Stimulated activated CD8-positive, alpha-beta memory T cell treated with anti-CD3 and anti-CD28 coated beads, Interleukin-2, amount 100 ng/mL, for 48 hours (primary cell): ENCODE measurements at regions not wholly inside any gene's neighbourhood (a gene's known extent, or its start where the extent isn't known, plus 50 kb on each side); places are given as distances from the start of the nearest gene placed in this dataset.

ENCODE experiments used
- DNase-seq, 2 donors: peaks; one replicate each; pipeline ENCODE4 v3.0.0-alpha.2; 2020; ENCODE audit warnings: low read depth in 2 of 2

DNA sequence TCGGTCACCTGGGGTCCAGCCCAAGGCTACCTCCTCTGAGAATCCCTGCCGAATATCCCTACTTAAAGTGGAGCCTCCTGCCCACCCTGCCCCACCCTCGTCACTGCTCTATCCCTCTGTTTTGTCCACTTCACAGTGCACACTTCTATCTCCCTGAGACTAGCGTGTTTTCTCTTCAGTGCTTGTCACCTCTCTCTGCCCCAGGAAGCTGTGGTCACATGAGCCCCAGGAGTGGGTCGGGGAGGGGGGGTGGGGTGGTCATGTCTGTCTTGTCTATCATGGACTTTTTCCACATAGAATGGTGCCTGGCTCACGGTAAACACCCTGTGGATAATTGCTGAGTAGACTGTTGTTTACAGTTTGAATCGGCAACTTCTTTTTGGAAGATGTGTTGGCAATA lies 673.6 kb downstream of the PTPRU start:
- DNase-seq, result no peak

DNA sequence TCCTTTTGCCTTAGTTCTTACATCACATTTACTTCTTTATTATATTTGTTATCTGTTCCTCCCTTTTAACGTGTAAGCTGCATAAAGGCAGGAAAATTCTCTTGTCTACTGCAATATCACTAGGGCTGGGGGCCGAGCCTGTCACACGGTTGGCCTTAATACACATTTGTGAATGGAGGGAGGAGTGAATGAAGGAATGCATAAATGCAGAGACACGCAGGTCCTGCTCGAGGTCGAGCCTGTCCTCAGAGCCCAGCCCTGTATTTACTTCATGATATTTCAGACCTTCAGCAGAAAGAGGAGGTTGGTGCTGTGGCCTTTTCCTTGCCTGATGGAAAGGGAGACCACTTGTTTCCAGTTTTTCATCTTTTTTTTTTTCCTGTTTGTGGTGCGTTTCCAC lies 671.3 kb downstream of the PTPRU start:
- no peak for DNase-seq

DNA sequence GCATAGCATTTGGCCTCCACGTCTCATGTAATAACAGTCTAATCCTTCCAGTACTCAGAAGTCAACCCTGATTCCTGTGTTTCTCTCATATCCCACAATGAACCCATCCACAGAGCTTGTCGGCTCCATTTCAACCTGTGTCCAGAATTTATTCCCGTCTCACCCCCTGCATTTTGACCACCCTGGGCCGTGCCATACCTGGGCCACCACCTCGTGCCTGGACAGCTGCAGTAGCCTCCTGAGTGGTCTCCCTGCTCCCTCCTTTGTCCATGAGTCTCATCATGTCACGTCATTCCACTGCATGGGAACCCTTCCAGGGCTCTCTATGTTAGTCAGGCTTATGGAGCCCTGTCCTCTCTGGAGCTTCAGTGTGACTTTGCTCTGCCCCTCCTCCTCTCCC lies 670.6 kb downstream of the PTPRU start:
- DNase-seq, result no peak

DNA sequence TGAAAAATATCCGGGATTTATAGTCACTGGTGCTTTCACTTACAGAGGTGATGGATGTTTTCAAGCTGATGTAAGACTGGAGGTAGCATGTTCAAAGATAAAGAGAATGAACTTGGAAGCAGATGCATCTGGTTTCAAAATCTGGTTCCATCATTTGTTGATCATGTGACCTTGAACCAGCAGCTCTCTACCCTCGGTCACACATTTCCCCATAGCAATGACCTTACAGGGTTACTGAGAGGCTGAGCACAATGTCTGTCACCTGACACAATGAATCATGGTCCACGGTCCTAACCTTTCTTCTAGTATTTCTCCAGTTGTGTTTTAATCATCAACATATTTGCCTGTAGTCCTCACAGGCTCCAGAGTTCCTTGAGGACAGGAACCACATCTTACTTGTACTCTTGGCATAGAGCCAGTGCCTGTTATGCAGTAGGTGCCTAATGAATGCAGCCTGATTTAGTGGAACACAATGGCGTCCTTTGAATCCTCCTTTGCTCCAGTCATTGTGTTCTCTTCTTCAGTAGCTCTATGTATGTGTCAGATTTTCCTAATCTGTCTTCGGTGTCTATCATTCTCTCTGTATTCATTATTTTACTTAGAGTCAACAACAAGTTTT lies 667.3 kb downstream of the PTPRU start:
- DNase-seq, result no peak

DNA sequence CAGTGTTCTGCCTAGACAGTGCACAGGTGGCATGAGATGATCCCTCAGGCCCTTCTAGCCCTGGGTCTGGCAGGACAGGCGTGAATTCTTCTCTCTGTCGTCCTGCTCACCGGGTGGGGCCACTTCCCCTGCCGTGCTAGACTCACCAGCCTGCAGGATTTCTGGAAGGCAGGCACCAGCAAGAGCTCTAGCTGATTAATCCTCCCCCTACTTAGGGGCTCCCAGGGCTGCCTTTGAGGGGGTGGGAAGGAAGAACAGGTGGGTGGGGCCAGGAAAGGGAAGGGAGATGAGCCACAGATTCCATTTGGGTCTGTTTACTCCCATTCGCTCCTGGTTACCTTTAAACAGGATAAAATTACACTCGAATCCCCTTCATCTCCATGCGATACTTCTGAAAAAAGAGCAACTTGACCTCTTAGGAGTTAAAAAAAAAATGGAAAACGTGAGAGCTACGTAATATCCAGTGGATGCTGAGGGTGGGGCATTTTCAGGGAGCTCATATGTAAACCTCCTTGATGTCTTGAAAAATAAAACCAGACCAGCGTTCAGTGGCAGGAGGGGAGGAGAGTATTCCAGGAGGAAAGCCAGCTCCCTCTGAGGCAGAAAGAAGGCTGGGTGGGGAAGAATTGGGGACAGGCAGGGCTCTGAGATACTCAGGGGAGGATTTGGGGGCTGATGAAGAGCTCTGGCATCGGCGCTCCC lies 665.5 kb downstream of the PTPRU start:
- DNase-seq, result no peak

DNA sequence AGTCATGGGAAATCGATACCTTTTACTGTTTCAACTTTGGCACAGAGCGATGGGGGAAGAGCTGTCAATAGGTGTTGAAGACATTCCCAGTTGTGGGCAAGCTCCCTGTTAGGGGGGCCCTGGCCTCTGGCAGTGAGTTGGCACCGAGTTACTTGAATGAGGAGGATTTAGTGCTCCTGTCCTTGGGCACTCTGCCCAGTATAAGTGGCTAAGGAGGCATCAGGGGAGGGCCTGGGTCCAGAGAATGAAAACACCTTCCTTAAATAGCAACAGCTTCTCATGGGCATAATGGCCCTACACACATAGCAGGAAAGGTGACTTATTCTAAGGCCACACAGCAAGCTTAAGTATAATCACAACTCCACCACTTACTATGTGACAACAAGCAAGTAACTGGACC lies 664.4 kb downstream of the PTPRU start:
- no peak for DNase-seq

DNA sequence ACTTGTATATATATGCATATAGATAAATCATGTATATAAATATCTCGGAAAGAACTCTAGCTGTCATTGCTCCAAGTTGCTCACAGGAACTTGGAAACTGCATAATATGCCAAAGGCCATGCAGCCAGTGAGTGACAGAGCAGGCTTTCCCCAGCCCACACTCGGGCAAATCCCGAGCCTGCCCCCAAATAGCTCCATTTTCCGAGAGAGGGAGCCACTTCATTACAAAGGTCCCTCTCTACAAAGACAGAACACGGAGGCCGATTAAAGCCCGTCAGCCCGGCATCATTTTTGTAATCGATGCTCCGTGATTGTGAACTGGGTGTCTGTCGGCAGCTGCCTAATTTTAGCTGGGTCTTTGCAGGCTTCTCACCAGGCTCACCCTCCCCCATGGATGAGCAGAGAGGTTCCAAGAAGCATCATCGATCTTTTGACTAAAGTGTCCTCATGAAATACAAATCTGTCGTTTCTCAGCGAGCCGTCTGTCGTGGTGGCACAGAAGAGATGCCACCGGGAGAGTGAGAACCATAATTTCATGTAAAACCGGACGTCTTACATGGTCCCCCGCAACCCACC lies 663.9 kb downstream of the PTPRU start:
- DNase-seq, result no peak

DNA sequence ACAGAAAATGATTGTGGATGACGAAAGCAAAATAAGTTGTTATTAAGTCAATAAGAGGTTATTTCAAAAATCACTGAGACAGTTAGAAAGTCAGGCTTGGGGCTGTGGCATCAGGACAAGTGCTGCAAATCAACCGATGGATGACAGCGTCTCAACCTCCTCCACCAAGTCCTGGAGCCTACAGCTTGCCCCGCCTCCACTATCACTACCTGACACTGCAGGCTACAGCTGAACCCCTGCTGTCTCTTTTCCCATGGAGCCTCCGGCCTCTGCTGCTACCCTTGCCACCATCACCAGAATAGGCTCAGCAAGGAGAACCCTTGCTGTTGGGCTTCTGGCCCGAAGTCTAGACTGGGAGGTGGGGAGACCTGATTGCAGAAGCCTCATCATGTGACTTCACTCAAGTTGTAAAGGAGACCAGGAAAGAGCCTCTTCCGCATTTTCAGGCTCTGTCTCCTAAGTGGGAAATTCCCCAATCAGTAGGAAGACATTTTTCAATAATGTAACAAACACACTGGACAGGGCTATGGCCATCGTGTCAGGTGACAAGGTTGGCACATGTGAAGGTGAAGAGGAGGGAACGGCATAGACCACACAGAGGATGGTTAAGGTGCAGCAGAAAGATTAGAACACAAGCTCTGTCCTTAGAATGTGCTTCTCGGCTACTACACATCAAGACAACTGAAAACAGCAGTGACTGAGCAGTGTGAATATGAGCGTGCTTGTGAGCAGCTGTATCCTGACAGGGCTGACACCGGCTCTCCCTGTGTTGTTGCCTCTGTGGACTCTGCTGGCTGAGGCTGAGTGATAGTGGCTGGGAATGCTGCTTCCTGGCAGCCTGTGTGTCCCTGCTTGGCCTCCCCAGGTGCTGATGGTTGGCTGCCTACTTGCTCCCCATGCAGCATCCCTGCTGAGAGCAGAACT lies 660.7 kb downstream of the PTPRU start:
- no peak for DNase-seq

DNA sequence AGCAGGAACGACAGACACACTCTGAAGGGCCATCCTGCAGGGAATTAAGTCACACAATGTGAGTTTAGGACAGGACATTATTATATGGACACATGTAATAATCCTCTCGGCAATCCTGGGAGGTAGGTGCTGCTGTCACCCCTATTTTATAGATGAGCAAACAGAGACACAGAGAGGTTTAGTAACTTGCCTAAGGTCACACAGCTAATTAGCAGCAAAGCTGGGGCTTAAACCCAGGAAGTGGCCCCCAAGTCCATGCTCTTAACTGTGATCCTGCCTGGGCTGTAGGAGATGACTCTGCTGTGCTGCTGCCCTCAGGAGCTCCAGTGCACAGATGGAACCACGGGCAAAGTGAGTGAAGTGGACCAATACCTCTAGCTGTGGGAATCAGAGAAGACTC lies 660.0 kb downstream of the PTPRU start:
- DNase-seq, result no peak

DNA sequence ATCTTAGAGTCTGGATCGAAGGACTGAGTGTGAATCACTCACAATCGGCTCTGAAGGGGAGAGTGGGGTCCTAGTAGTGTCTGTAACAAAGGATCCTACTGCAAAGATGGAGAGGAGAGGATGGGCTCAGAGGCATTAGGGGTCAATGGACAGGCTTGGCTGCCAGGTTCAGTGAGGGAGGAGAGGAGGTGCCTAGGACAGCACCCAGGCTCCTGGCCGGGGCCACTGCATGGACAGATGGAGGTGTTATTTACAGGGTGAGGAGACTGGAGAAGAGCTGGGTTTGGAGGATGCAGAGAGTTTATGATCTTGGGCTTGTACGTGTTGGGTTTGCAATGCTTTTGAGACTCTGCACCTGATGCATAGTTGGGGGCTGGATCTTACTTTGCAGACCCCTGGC lies 658.9 kb downstream of the PTPRU start:
- no peak for DNase-seq

DNA sequence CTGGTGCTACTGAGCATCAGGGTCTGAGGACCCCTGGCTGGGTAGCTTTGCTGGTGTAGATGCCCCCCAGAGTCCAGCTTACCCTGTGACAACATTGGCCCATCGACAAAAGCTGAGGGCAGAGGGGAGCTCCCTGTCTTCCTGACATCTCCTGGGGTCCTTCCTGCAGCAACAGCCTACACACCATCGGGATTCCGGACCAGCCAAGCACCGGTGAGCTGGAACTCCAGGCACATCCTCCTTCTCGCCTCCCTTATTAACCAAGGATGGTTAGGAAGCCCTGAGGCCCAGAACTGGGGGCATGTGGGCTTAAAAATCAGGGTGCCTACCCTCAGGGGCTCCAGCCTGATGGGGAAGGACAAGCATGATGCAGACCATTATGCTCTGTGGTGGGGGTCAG lies 658.0 kb downstream of the PTPRU start:
- no peak for DNase-seq

DNA sequence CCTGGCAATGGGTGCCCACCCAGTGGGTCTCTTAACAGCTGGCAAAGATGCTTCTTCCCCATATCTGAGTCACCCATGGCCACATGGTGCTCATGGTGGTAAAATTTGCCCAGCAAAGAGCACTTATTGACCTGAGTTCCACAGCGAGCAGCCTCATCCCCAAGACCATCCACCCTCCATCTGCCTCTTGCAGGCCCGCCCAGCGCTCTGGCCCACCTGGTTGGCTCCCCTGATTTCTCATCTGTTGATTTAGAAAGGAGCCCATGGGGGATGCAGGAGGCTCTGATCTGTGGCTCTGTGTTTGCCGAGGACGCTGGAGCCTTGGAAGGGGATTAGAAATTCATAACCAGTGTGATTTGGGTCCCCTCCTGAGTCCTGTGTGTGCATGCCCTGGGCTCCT lies 657.5 kb downstream of the PTPRU start:
- DNase-seq, result no peak

DNA sequence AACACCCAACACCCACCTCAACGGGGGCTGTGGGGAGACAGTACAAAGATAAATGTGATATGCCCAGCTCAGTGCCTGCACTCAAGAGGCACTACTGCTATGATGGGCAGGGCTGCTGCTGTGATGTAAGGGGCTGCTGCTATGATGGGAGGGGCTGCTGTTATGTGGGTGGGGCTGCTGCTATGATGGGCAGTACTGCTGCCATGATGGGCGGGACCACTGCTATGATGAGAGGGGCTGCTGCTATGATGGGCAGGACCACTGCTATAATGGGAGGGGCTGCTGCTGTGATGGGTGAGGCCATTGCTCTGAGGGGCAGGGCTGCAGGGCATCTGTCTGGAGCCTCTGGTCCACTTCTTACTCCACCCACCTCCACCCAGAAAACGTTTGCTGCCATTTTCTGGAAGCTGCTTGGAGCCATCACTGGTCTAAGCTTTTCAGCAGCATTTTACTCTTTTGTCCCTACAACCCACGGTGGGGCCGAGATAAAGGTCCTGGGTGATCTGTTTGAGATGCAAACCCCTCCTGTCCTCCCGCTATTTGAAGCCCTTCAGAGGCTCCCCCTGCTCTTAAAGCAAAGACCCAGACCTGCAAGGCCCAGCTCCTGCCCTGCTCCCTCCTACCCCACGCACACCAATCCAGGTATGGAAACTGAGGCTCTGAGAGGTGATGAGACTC lies 656.9 kb downstream of the PTPRU start:
- no peak for DNase-seq

DNA sequence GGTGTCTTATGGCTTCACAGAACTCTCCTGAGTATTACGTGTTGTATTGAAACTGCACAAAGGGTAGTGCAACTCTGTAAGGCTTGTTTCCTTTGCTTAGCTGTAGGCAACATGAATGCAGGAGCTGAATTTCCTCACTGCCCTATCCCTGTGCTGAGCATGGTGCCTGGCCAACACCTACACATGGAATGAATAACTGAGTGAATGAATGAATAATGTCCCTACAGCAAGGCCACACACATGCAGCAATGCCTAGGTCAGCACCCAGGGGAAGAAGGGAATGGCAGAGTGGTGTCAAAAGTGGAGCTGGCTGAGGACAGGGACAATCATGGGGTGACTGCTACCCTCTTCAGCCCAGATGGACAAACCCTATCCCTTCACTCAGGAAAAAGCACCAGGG lies 655.9 kb downstream of the PTPRU start:
- DNase-seq, result no peak

DNA sequence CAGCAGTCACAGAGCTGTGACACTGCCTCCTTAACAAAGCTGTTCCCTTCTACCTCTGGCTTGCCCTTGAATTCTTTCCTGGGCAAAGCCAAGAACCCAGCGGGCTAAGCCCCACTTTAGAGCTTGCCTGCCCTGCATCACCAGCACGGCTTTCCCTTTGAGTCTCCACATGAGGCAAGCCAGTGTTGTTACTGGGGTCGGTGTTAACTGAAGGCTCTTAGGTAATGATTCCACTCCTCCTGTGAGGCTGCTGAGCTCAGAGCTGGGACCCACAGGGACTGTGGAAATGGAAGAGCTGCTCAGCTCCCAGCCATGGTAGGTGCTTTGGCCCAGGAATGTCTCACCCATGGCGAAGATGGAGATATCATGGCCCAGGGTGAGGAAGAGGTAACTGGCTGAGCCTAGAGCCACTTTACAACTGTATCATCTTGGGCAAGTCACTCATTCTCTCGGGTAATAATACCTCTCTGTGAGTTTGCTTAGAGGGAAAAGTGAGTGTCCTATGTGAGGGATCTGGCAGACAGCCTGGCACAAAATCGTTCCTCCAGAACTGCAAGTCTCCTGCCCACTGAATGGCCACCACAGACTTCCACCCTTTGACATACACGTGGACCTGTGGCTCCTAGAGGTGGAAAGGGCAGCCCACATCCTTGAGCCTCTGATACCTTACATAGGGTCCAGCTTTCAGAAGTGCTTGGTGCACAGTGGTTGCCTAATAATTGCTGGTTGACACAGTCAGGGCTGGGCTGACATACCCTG lies 654.1 kb downstream of the PTPRU start:
- no peak for DNase-seq

DNA sequence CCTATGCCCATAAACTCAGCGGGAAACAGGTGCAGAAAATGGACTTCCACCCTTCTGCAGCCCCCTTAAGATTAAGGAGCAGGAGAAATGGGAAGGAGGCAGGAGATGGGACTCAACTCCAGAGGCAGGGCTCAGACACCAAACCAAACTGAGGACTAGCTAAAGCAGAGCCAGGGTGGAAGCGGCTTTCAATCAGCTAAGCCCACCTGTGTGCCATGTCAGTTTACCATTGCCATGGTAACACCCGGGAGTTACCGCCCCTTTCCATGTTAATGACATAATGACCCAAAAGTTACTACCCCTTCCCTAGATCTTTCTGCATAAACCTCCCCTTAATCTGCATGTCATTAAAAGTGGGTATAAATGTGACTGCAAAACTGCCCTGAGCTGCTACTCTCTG lies 653.5 kb downstream of the PTPRU start:
- DNase-seq, result no peak

DNA sequence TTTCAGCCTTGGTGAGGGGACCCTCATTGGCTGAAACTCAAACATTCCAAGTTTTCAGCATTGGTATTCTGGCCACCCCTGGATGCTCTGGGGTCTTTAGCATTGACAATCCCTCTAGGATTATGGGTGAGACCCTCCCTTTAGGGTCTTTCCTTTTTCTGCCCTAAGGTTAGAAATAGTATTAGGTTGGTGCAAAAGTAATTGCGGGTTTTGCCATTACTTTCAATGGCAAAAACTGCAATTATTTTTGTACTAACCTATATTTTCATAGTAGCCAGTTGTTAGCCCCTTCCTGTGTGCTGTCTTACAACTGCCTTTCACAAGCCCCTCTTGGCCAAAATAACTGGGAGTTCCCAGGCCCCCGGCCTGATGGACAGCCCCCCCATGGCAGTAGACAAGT lies 648.4 kb downstream of the PTPRU start:
- DNase-seq, result no peak

DNA sequence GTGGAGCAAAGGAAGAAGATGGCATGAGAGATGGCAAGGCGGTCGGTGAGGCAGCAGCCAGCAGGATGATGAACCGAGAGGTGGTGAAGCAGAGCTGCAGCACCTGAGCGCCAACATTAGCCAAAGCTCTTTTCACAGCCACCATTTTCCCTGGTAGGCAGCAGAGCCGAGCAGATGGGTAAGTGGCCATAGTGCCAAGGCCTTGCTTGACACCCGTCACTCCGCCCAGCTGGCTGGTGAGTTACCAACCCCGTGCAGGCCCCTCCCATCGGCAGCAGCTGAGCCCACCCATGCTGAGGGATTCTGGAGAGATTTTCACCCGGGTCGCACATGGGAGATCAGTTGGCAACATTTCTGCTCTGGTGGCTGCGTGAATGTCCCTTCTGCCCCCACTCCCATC lies 647.7 kb downstream of the PTPRU start:
- no peak for DNase-seq

DNA sequence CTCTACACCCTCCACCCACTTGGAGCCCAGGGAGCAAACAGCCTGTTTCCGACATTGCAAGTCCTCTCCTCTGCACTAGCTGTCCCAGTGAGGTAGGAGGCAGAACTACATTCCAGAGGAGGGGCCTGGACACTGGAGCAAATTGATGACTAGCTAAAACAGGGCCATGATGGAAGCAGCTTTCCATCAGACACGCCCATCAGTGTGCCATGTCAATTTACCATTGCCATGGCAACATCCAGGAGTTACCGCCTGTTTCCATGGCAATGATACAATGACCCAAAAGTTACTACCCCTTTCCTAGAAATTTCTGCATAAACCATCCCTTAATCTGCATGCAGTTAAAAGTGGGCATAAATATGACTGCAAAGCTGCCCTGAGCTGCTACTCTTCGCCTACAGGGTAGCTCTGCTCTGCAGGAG lies 647.1 kb downstream of the PTPRU start:
- DNase-seq, result no peak

DNA sequence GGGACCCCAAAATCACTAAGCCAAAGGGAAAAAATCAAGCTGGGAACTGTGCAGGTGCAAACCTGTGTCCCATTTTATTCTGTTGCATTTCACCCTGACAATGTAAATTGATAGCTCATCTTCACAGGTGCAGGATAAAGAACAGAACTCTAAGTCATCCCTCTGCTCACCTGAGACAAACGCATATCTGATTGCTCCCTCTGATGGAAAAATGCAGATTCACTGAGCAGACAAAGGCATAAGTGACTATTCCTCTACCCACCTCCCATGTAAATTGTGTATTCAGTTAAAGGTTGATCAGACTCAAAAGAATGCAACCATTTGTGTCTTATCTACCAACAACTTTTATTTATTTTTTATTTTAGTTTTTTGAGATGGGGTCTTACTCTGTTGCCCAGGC lies 644.2 kb downstream of the PTPRU start:
- no peak for DNase-seq

DNA sequence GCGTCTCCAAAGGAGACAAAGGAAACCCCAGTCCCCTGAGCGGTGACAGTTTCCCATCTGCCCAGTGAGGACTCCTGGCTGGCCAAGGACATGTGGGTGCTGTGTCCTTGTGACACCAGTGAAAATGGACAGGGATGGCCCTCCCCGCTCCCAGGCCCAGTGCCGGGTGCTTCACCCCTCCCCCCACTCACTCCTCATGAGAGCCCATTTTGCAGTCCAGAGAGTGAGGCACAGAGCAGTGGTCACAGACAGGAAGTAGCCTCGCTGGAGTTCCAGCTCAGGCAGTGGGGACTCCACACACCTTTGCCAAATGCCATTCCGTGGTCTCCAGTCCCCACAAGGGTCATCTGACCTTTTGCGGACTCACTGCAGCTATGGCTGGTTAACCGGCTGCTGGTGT lies 642.9 kb downstream of the PTPRU start:
- no peak for DNase-seq
